SH-SY5Y (cell line): ENCODE measurements at regions not wholly inside any gene's neighbourhood (a gene's known extent, or its start where the extent isn't known, plus 50 kb on each side); places are given as distances from the start of the nearest gene placed in this dataset.

Experiments used
- GATA2 ChIP-seq: IDR thresholded peaks from 2 replicates; pipeline ENCODE4 v1.6.1; 2011; ENCODE audit warnings: mild to moderate bottlenecking, low read depth, low read length
- GATA3 ChIP-seq: IDR thresholded peaks from 2 replicates; pipeline ENCODE4 v1.6.1; 2011; ENCODE audit warnings: low read depth, mild to moderate bottlenecking, low read length, moderate library complexity

DNA sequence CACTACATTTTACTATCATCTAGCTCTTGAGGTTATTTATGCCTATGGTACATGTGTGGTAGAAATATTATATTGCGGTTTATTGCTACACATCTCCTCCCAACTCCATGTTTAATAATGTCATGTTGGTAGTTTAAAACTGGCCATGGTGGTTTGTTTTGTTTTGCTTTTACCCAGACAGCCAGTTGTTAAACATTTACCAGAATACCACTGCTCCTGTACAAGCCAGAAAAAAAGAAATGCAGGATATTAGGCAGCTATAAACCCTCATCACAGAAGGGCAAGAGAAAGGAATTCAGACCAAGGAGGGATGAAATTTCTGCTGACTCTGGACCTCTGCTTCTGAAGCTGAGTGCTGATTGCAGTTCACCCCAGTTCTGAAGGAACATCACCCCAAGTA, 451.8 kb upstream of the IL12A start:
- TF ChIP-seq GATA2, result no peak
- TF ChIP-seq GATA3, result no peak
